ENCODE measurements at regions not wholly inside any gene's neighbourhood (a gene's known extent, or its start where the extent isn't known, plus 50 kb on each side); places are given as distances from the start of the nearest gene placed in this dataset.
"Not testable (repeated sequence)": the region's sequence is repeated elsewhere in the genome, so short reads cannot be mapped to it uniquely, and the experiment has no call there.

DNA sequence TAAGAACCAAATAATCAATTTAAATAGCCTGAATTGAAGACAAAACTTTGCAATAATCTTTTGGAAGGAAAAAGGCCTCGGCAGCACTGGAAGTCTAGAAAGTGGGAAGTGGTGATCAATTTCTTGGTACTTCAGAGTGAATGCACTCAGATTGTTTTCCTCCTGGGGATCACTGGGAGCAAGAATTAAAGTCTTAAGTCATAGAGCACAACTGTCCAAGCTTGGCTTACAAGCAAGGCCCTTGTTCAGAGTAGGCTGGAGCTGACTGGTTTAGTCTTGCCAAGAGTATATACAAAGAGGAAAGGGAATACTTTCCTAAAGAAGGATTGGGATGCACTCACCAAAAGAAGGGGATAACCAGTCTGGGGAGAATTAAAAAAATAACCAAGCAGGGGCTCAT lies 637.1 kb downstream of the CCSER2 start:
- H3K9ac ChIP-seq (ENCODE audit: insufficient read depth, low read length): no peak overlapping the region
- H3K4me3 ChIP-seq (replicated peaks in 1 of 4; ENCODE audit: control extremely low read depth in 1 of 4, insufficient read depth in 1 of 4, low read depth in 3 of 4, low read length in 4 of 4): no peak overlapping the region
- H3K27me3 ChIP-seq (ENCODE audit: control insufficient read depth, insufficient read depth, low read length): no peaks in the 10 kb centered on the region
- no peaks in the 10 kb centered on the region for H3K4me1 ChIP-seq (ENCODE audit: control insufficient read depth, extremely low read depth, insufficient read depth, low read length)
- no peaks in the 10 kb centered on the region for H3K36me3 ChIP-seq (ENCODE audit: control insufficient read depth, insufficient read depth, low read length)
- TF ChIP-seq EZH2 (IDR thresholded peaks at IDR 0.05; ENCODE audit: low read length, missing control alignments): no peak
- TF ChIP-seq, protein P1, sequence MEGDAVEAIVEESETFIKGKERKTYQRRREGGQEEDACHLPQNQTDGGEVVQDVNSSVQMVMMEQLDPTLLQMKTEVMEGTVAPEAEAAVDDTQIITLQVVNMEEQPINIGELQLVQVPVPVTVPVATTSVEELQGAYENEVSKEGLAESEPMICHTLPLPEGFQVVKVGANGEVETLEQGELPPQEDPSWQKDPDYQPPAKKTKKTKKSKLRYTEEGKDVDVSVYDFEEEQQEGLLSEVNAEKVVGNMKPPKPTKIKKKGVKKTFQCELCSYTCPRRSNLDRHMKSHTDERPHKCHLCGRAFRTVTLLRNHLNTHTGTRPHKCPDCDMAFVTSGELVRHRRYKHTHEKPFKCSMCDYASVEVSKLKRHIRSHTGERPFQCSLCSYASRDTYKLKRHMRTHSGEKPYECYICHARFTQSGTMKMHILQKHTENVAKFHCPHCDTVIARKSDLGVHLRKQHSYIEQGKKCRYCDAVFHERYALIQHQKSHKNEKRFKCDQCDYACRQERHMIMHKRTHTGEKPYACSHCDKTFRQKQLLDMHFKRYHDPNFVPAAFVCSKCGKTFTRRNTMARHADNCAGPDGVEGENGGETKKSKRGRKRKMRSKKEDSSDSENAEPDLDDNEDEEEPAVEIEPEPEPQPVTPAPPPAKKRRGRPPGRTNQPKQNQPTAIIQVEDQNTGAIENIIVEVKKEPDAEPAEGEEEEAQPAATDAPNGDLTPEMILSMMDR (conservative IDR thresholded peaks at IDR 0.05 in 1 of 2, IDR thresholded peaks at IDR 0.05 in 1 of 2; ENCODE audit: low read depth in 1 of 2, low read length in 2 of 2): no peak
- no peak overlapping the region for H2AFZ ChIP-seq (ENCODE audit: low read length)
- H3K4me2 ChIP-seq (ENCODE audit: extremely low read depth, insufficient read depth, low read length): no peak overlapping the region
- no peaks in the 10 kb centered on the region for H3K9me3 ChIP-seq (ENCODE audit: control insufficient read depth, insufficient read depth, low read depth, low read length)
- H3K79me2 ChIP-seq (ENCODE audit: control insufficient read depth, insufficient read depth, low read length): no peaks in the 10 kb centered on the region
- DNase-seq (ENCODE audit: low read depth in 2 of 2): no peak
- H3K27ac ChIP-seq (ENCODE audit: insufficient read depth, low read length): no peak overlapping the region
- no peaks in the 10 kb centered on the region for H4K20me1 ChIP-seq (ENCODE audit: control insufficient read depth, extremely low read depth, insufficient read depth, low read length)

DNA sequence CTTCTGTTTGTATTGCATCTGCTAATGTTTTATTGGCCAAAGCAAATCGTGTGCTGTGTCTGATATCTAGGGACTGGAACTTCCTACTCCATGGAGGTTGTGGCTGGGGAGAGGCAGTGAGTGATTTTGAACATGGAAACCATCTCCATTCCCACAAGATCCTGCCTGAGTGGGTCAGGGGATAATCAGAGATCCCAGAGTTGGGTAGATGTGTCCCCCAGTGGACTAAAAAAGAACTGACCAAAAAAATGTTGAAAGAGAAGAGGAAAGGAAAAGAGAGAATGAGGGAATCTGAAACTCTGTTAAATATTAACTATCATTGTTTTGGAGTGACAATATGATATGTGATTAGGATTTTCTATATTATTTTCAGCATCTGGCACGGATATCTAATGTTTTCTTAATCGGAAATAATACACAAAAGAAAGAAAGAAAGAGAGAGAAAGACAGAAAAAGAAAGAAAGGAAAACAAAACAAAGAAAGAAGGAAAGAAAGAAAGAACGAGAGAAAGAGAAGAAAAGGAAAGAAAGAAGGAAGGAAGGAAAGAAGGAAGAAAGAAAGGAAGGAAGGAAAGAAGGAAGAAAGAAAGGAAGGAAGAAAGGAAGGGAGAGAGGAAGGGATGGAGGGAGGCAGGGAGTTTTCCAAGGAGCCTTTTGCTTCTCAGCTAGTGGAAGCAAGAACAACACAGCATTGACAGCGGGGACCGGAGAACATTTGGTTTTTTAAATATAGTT lies 638.5 kb downstream of the CCSER2 start:
- no peaks in the 10 kb centered on the region for H3K4me1 ChIP-seq (ENCODE audit: control insufficient read depth, extremely low read depth, insufficient read depth, low read length)
- no peak for DNase-seq (ENCODE audit: low read depth in 2 of 2)
- H3K4me3 ChIP-seq (replicated peaks in 1 of 4; ENCODE audit: control extremely low read depth in 1 of 4, insufficient read depth in 1 of 4, low read depth in 3 of 4, low read length in 4 of 4): no peak overlapping the region
- TF ChIP-seq, protein P1 (conservative IDR thresholded peaks at IDR 0.05 in 1 of 2, IDR thresholded peaks at IDR 0.05 in 1 of 2; ENCODE audit: low read depth in 1 of 2, low read length in 2 of 2): no peak
- no peak for TF ChIP-seq EZH2 (IDR thresholded peaks at IDR 0.05; ENCODE audit: low read length, missing control alignments)
- no peak overlapping the region for H3K4me2 ChIP-seq (ENCODE audit: extremely low read depth, insufficient read depth, low read length)
- H3K36me3 ChIP-seq (ENCODE audit: control insufficient read depth, insufficient read depth, low read length): no peaks in the 10 kb centered on the region
- H3K9ac ChIP-seq (ENCODE audit: insufficient read depth, low read length): no peak overlapping the region
- no peaks in the 10 kb centered on the region for H3K9me3 ChIP-seq (ENCODE audit: control insufficient read depth, insufficient read depth, low read depth, low read length)
- no peaks in the 10 kb centered on the region for H4K20me1 ChIP-seq (ENCODE audit: control insufficient read depth, extremely low read depth, insufficient read depth, low read length)
- H3K79me2 ChIP-seq (ENCODE audit: control insufficient read depth, insufficient read depth, low read length): no peaks in the 10 kb centered on the region
- no peaks in the 10 kb centered on the region for H3K27me3 ChIP-seq (ENCODE audit: control insufficient read depth, insufficient read depth, low read length)
- H3K27ac ChIP-seq (ENCODE audit: insufficient read depth, low read length): no peak overlapping the region
- no peak overlapping the region for H2AFZ ChIP-seq (ENCODE audit: low read length)

DNA sequence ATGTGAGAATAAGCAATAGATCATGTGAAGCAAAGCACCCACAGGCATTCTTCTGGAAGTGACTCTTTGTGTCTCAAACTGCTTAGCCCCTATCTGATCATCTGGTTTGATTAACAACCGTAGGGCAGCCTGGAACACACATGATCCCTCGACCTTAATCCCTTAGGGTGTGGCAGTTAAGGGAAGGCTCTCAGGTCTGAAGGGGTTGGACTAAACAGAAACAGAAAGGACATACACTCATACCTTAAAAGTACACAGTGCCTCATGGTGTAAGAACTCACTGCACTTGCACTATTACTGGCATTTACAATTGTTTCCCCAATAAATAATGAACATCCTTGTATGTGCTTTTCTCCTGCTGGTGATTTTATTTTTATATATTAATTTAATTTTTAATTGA lies 640.9 kb downstream of the CCSER2 start:
- not testable (repeated sequence) for H3K9me3 ChIP-seq (ENCODE audit: control insufficient read depth, insufficient read depth, low read depth, low read length); H3K27ac ChIP-seq (ENCODE audit: insufficient read depth, low read length); H3K27me3 ChIP-seq (ENCODE audit: control insufficient read depth, insufficient read depth, low read length); H3K4me3 ChIP-seq (replicated peaks in 1 of 4; ENCODE audit: control extremely low read depth in 1 of 4, insufficient read depth in 1 of 4, low read depth in 3 of 4, low read length in 4 of 4); H3K79me2 ChIP-seq (ENCODE audit: control insufficient read depth, insufficient read depth, low read length); DNase-seq (ENCODE audit: low read depth in 2 of 2); H3K36me3 ChIP-seq (ENCODE audit: control insufficient read depth, insufficient read depth, low read length); H4K20me1 ChIP-seq (ENCODE audit: control insufficient read depth, extremely low read depth, insufficient read depth, low read length); H2AFZ ChIP-seq (ENCODE audit: low read length); H3K4me1 ChIP-seq (ENCODE audit: control insufficient read depth, extremely low read depth, insufficient read depth, low read length); H3K4me2 ChIP-seq (ENCODE audit: extremely low read depth, insufficient read depth, low read length); H3K9ac ChIP-seq (ENCODE audit: insufficient read depth, low read length)

Data from fibroblast of lung (primary cell).